GM21825 (cell line): ENCODE measurements at regions not wholly inside any gene's neighbourhood (a gene's known extent, or its start where the extent isn't known, plus 50 kb on each side); places are given as distances from the start of the nearest gene placed in this dataset.
"Not testable (repeated sequence)": the region's sequence is repeated elsewhere in the genome, so short reads cannot be mapped to it uniquely, and the experiment has no call there.

Source experiments
- ATAC-seq: cut with Tn5 transposase; IDR thresholded peaks from one replicate; pipeline ENCODE4 v1.9.1; 2021; ENCODE audit warnings: mild to moderate bottlenecking, moderate library complexity; ENCODE audit not compliant: unreplicated experiment

DNA sequence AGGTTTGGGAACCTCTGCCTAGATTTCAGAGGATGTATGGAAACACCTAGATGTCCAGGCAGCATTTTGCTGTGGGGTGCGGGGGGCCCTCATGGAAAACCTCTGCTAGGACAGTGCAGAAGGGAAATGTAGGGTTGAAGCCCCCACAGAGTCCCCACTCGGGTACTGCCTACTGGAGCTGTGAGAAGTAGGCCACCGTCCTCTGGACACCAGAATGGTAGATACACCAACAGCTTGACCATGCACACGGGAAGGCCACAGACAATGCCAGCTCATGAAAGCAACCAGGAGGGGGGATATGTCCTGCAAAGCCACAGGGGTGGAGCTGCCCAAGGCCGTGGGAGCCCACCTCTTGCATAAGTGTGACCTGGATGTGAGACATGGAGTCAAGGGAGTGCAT, 1336.5 kb downstream of the SPATA31A7 start:
- not testable (repeated sequence) for ATAC-seq

- ATAC-seq, result not testable (repeated sequence)
These were observed 1342.4 kb downstream of the SPATA31A7 start for GRCh38 chr9:62532162-62532776.

DNA sequence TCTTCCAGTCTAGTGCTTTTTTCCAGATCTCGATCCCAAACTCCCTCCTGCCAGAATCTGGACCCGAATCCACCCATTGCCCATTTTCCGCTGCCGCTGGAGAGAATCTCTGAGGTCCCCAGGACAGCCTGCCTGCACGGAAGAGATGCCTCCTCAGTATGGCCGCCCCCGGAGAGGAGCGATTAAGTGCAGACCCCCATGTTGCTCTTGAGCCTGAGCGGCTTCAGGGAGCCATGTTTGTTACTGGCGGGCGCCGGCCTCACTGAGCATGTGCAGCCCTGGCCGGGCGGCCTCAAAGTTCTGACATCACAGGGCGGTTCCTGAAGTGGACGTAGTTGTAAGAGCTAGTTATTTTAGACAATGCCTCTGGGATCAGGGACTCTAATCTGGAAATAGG, 1342.9 kb downstream of the SPATA31A7 start:
- not testable (repeated sequence) for ATAC-seq

GRCh38 chr9:62550539-62550938, 1360.7 kb downstream of the SPATA31A7 start:
- ATAC-seq, result peak; percentile 84

DNA sequence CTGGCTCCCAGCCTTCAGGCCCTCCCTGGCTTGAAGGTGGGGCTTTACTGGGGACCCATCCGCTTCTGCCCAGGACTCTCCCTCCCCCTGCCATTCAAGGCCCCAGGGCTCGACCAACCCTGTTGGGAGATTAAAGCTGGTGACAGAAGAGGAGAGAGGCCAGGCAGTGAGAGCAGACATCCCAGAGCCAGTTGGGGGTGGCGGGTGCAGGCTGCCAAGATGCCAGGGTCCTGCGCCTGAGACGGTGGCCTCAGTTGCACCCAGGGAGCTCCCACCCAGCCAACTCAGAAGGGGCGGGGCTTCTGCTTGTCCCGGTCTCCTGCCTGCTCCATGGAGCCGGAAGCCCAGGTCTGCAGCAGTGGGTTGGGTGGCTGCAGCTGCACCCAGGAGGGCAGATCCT, 1370.8 kb downstream of the SPATA31A7 start:
- ATAC-seq, result not testable (repeated sequence)

- not testable (repeated sequence) for ATAC-seq
These were observed 1375.3 kb downstream of the SPATA31A7 start for GRCh38 chr9:62565132-62565531.

DNA sequence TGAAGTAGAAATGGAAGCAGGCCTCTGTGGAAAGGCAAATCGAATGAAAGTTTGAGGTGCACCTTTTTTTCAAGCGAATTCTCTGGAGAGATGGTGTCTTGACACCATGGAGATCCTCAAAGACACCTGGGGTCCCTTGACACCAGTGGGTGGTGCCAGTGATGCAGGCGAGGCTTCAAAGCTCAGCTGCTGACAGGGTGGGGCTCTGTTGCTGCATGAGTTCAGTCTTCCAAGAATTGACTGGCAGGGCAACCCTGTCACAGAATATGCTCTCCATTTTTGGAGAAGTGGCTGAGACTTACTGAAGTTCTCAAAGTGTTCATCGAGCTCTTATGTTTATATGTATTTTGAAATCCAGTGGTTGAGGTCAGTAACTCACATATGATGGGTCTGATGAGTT, 1376.6 kb downstream of the SPATA31A7 start:
- ATAC-seq, result not testable (repeated sequence)

DNA sequence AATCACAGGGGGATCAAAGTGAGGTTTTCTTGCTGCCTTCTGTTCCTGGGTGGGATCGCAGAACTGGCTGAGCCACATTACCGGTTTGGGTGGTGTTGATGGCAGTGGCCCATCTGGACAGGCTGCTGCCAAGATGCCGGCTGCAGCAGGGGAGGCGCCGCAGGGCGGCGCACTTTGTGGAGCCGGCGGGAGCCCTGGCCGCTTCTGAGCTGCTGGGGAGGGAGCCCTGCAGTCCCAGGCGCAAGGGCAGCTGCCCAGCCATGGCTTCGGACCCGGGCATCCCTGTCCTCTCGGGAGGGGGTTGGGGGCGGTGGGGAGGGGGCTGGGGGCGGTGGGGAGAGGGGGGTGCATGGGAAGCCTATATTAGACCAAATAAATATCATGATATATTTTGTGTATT, 1407.3 kb downstream of the SPATA31A7 start:
- ATAC-seq, result not testable (repeated sequence)
